Osteocyte (in vitro differentiated cells): ENCODE measurements at regions not wholly inside any gene's neighbourhood (a gene's known extent, or its start where the extent isn't known, plus 50 kb on each side); places are given as distances from the start of the nearest gene placed in this dataset.

Experiments used
- DNase-seq: peaks from one replicate; pipeline ENCODE4 v3.0.0; 2021; ENCODE audit warnings: mixed read lengths; ENCODE audit not compliant: unreplicated experiment; ENCODE audit errors: extremely low spot score
- H3K27ac Mint-ChIP-seq: one replicate; pipeline ENCODE4 v1.8.0; 2021; ENCODE audit warnings: mild to moderate bottlenecking, mixed read lengths; ENCODE audit not compliant: unreplicated experiment
- H3K27me3 Mint-ChIP-seq: one replicate; pipeline ENCODE4 v1.8.0; 2021; ENCODE audit warnings: mixed read lengths; ENCODE audit not compliant: unreplicated experiment
- H3K36me3 Mint-ChIP-seq: one replicate; pipeline ENCODE4 v1.8.0; 2021; ENCODE audit warnings: mixed read lengths; ENCODE audit not compliant: unreplicated experiment
- H3K4me1 Mint-ChIP-seq: one replicate; pipeline ENCODE4 v1.8.0; 2021; ENCODE audit warnings: mixed read lengths; ENCODE audit not compliant: unreplicated experiment
- H3K4me3 Mint-ChIP-seq: one replicate; pipeline ENCODE4 v1.8.0; 2021; ENCODE audit warnings: mild to moderate bottlenecking, moderate library complexity, mixed read lengths; ENCODE audit not compliant: unreplicated experiment
- H3K9me3 Mint-ChIP-seq: one replicate; pipeline ENCODE4 v1.8.0; 2021; ENCODE audit warnings: mixed read lengths; ENCODE audit not compliant: unreplicated experiment
- TF ChIP-seq, protein P1 (sequence below): fragments of 200-600 bp; sonication (generic); IDR thresholded peaks from 2 replicates; pipeline ENCODE4 v1.5.0; 2021; ENCODE audit warnings: antibody characterized with exemption, mild to moderate bottlenecking, moderate library complexity

DNA sequence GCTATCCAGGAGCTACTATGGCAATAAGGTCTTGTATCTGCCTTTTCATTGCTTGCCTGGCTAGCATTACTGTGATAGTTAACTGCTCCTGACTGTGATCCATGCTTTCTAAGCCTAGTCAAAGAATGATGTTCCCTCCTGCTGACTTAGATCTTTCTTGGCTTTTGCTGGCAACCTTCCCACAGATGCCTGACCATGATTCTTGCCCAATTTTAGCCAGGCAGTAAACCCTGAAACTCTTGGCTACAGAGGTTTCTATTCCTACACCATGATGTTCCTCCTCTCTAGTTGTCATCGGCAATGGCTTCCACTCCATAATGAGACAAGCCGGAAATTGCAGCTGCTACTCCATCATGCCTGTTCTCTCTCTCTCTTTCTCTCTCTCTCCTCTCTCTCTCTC lies 238.1 kb downstream of the HAO1 start:
- no peak for DNase-seq
- Mint-ChIP-seq H3K4me1 (no peaks in the 10 kb centered on the region), H3K9me3 (no peaks in the 10 kb centered on the region), H3K36me3 (no peaks in the 10 kb centered on the region), H3K27me3 (no peaks in the 10 kb centered on the region), H3K27ac (no peak overlapping the region), H3K4me3 (no peak overlapping the region)
- TF ChIP-seq, protein P1, sequence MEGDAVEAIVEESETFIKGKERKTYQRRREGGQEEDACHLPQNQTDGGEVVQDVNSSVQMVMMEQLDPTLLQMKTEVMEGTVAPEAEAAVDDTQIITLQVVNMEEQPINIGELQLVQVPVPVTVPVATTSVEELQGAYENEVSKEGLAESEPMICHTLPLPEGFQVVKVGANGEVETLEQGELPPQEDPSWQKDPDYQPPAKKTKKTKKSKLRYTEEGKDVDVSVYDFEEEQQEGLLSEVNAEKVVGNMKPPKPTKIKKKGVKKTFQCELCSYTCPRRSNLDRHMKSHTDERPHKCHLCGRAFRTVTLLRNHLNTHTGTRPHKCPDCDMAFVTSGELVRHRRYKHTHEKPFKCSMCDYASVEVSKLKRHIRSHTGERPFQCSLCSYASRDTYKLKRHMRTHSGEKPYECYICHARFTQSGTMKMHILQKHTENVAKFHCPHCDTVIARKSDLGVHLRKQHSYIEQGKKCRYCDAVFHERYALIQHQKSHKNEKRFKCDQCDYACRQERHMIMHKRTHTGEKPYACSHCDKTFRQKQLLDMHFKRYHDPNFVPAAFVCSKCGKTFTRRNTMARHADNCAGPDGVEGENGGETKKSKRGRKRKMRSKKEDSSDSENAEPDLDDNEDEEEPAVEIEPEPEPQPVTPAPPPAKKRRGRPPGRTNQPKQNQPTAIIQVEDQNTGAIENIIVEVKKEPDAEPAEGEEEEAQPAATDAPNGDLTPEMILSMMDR: no peak

DNA sequence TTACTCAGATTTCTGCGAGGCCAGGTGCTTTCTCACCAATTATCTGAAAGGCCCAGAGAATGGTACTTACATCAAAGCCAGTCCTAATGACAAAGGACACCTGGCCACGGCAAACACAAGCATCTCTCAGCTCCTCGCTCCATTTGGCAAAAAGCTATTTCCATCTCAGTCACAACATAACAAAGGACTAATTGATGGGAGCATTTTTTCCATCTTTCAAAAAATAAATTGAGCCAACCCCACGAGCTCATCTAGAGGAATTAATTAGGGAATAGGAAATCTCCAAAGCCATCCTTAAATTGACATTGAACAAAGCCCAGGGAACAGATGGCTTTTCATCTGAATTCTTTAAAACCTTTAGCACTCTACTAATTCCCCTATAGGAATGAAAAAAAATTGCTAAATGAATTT lies 236.7 kb downstream of the HAO1 start:
- Mint-ChIP-seq H3K27me3 (no peaks in the 10 kb centered on the region), H3K27ac (no peak overlapping the region), H3K36me3 (no peaks in the 10 kb centered on the region), H3K9me3 (no peaks in the 10 kb centered on the region), H3K4me3 (no peak overlapping the region), H3K4me1 (no peaks in the 10 kb centered on the region)
- DNase-seq: no peak
- TF ChIP-seq, protein P1: no peak

DNA sequence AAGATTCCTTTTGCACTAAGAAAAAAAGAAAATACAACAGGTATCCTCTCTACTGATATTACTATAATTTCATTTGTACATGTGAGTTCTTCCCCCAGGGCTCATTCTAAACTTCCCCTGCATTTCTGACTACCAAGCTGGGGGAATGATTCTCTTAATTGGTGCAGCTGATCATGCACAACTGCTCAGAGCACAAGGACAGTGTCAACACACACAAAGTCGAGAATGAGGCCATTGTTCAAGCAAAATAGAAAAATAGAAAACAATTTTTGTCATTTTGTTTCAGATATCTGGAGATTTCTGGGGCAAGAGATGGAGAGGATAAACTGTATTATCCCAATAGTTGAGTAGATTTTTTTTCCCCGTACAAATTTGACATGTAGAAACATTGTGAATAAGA lies 236.3 kb downstream of the HAO1 start:
- Mint-ChIP-seq H3K4me1 (no peaks in the 10 kb centered on the region), H3K4me3 (no peak overlapping the region), H3K9me3 (no peaks in the 10 kb centered on the region), H3K27ac (no peak overlapping the region), H3K36me3 (no peaks in the 10 kb centered on the region), H3K27me3 (no peaks in the 10 kb centered on the region)
- TF ChIP-seq, protein P1: no peak
- no peak for DNase-seq

GRCh38 chr20:7708112-7708511 lies 232.1 kb downstream of the HAO1 start:
- Mint-ChIP-seq H3K4me3 (no peak overlapping the region), H3K36me3 (no peaks in the 10 kb centered on the region), H3K27ac (no peak overlapping the region), H3K27me3 (no peaks in the 10 kb centered on the region), H3K4me1 (no peaks in the 10 kb centered on the region), H3K9me3 (no peaks in the 10 kb centered on the region)
- TF ChIP-seq, protein P1: no peak
- no peak for DNase-seq

GRCh38 chr20:7708782-7709181 lies 231.5 kb downstream of the HAO1 start:
- no peak for DNase-seq
- no peaks in the 10 kb centered on the region for H3K9me3 Mint-ChIP-seq
- H3K36me3 Mint-ChIP-seq: no peaks in the 10 kb centered on the region
- TF ChIP-seq, protein P1: no peak
- no peaks in the 10 kb centered on the region for H3K4me1 Mint-ChIP-seq
- no peak overlapping the region for H3K4me3 Mint-ChIP-seq
- H3K27ac Mint-ChIP-seq: no peak overlapping the region
- H3K27me3 Mint-ChIP-seq: no peaks in the 10 kb centered on the region
